Upper lobe of left lung (tissue), 6 donors: ENCODE measurements at regions not wholly inside any gene's neighbourhood (a gene's known extent, or its start where the extent isn't known, plus 50 kb on each side); places are given as distances from the start of the nearest gene placed in this dataset.

Source experiments
- ATAC-seq, 2 donors: fragments of 200-7000 bp; cut with Tn5 transposase; one replicate each; pipeline ENCODE4 v1.9.1; 2022; ENCODE audit warnings: mild to moderate bottlenecking in 2 of 2, moderate library complexity in 2 of 2; ENCODE audit not compliant: low FRiP score in 2 of 2
- DNase-seq, 2 donors: peaks; one replicate each; pipeline ENCODE4 v3.0.0-alpha.2; 2019 to 2020
- H3K27ac ChIP-seq, 4 donors: fragments of 200-600 bp; sonication (generic); one replicate each; pipeline ENCODE4 v1.5.1; 2016 to 2019
- H3K27me3 ChIP-seq, 4 donors: fragments of 200-600 bp; sonication (generic); one replicate each; pipeline ENCODE4 v1.5.1; 2017 to 2019
- H3K36me3 ChIP-seq, 4 donors: fragments of 200-600 bp; sonication (generic); one replicate each; pipeline ENCODE4 v1.5.1; 2016 to 2019
- H3K4me1 ChIP-seq, 4 donors: fragments of 200-600 bp; sonication (generic); one replicate each; pipeline ENCODE4 v1.5.1; 2018 to 2019
- H3K4me3 ChIP-seq, 4 donors: fragments of 200-600 bp; sonication (generic); one replicate each; pipeline ENCODE4 v1.5.1; 2017 to 2019; ENCODE audit warnings: mild to moderate bottlenecking in 2 of 4, moderate library complexity in 1 of 4
- H3K9me3 ChIP-seq, 4 donors: fragments of 200-600 bp; sonication (generic); one replicate each; pipeline ENCODE4 v1.5.1; 2018 to 2019
- EP300 ChIP-seq, 4 donors: sonication (generic); formaldehyde crosslinking; IDR thresholded peaks; one replicate each; pipeline ENCODE4 v1.5.1; 2017; ENCODE audit warnings: antibody characterized with exemption in 4 of 4, control low read depth in 2 of 4
- POLR2A ChIP-seq, 4 donors: fragments of 450-650 bp; IDR thresholded peaks; one replicate each; pipeline ENCODE4 v1.5.1; 2016 to 2017; ENCODE audit warnings: antibody characterized with exemption in 4 of 4, mild to moderate bottlenecking in 2 of 4
- POLR2AphosphoS5 ChIP-seq, 2 donors: sonication (generic); formaldehyde crosslinking; IDR thresholded peaks; one replicate each; pipeline ENCODE4 v1.5.1; 2017; ENCODE audit warnings: antibody characterized with exemption in 2 of 2
- WGBS, 2 donors: methylation state at CpG; one replicate each; pipeline ENCODE4 v1.1.5; 2017 to 2018; 5-methylcytosine and 5-hydroxymethylcytosine counted together
- TF ChIP-seq, protein P1 (sequence below), 6 experiments: fragments of 450-650 bp in 4 of 6; fragments of 200-600 bp in 2 of 6; sonication (generic) in 2 of 6; IDR thresholded peaks; one replicate each; pipeline ENCODE4 v1.5.1; 2016 to 2019; ENCODE audit warnings: antibody characterized with exemption in 6 of 6
- donor health status: DM: no; HTN: no; CAD: no; lungs with moderate emphysema.
- donor health status: DM: no; HTN: yes; CAD: no; lungs with severe emphysema.

DNA sequence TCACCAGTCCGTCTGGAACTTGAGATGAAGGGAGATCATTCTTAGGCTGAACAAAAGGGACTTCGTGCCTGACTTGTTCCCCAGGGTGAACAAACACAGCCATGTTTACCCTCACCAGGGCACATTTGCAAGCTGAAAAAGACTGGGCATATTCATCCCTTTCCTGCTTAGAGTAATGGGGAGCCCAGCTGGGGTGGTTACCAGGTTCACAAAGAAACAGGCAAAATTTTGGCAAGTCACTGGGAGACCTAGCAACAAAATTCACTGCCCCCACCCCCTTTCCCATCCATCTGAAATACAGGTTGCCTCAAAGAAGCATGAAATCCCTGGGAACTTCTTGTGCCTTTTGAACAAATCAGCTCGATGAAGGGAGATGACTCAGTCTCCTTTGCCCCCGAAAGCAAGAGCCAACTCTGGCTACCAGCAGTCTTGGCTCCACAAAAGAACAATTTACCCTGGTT is 775.0 kb downstream of the SQOR start:
- no peaks in the 10 kb centered on the region for H3K36me3 ChIP-seq
- no peaks in the 10 kb centered on the region for H3K27me3 ChIP-seq
- no peak for DNase-seq
- TF ChIP-seq POLR2A (IDR thresholded peaks at IDR 0.05) (no peak), EP300 (IDR thresholded peaks at IDR 0.05) (no peak), POLR2AphosphoS5 (IDR thresholded peaks at IDR 0.05) (no peak)
- TF ChIP-seq, protein P1, sequence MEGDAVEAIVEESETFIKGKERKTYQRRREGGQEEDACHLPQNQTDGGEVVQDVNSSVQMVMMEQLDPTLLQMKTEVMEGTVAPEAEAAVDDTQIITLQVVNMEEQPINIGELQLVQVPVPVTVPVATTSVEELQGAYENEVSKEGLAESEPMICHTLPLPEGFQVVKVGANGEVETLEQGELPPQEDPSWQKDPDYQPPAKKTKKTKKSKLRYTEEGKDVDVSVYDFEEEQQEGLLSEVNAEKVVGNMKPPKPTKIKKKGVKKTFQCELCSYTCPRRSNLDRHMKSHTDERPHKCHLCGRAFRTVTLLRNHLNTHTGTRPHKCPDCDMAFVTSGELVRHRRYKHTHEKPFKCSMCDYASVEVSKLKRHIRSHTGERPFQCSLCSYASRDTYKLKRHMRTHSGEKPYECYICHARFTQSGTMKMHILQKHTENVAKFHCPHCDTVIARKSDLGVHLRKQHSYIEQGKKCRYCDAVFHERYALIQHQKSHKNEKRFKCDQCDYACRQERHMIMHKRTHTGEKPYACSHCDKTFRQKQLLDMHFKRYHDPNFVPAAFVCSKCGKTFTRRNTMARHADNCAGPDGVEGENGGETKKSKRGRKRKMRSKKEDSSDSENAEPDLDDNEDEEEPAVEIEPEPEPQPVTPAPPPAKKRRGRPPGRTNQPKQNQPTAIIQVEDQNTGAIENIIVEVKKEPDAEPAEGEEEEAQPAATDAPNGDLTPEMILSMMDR (IDR thresholded peaks at IDR 0.05) = no peak
- WGBS, 2 donors = 66 to 68% methylated on average over 4 of the region's 4 CpGs
- H3K4me1 ChIP-seq = no peaks in the 10 kb centered on the region
- no peak for ATAC-seq
- no peak overlapping the region for H3K27ac ChIP-seq
- H3K9me3 ChIP-seq = no peaks in the 10 kb centered on the region
- H3K4me3 ChIP-seq = no peak overlapping the region

DNA sequence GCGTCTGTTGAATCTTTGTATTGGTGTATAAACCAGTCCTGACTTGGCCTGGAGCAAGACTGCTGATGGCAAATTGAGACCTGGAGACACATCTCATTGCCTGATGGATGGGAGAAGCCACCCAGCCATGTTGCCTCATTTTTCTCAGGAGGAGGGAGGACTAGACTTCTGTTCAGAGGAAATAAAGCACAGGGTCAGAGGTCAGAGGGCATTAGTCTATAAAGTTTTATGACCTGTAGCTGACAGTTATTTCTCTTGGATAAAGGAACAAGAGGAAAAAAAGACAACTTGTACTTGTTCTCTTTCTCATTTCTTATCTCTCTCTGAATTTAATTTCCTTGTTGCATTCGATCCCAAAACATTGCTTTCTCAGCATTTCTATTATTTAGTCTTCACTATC is 775.9 kb downstream of the SQOR start:
- 73 to 75% methylated on average over 2 of the region's 2 CpGs for WGBS, 2 donors
- no peak for DNase-seq

DNA sequence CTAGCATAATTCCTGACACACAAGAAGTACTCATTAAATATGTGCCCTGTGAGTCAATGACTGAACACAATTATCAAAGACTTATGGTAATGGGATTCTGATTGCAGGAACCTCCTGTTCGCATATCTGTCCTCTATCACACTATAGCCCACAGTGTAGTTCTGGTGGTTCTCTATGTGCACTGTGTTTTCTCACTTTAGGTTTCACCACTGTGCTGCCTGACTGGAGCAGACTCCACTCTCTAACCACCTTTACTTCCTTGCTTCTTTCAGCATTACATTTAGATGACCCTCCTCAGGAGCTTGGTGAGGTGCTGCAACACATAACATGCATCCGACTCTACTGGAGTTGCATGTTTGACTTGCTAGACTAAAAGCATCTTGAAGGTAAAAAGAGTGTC is 777.1 kb downstream of the SQOR start:
- TF ChIP-seq POLR2AphosphoS5 (IDR thresholded peaks at IDR 0.05) (no peak), EP300 (IDR thresholded peaks at IDR 0.05) (no peak)
- DNase-seq = no peak
- no peaks in the 10 kb centered on the region for H3K27me3 ChIP-seq
- no peak overlapping the region for H3K4me3 ChIP-seq
- no peak overlapping the region for H3K27ac ChIP-seq
- H3K36me3 ChIP-seq = no peaks in the 10 kb centered on the region
- WGBS, 2 donors = 76 to 100% methylated on average over 2 of the region's 2 CpGs
- ATAC-seq = no peak
- H3K4me1 ChIP-seq = no peaks in the 10 kb centered on the region
- no peaks in the 10 kb centered on the region for H3K9me3 ChIP-seq

More for the DNA sequence above, 775.9 kb downstream of the SQOR start:
- ATAC-seq = no peak
- no peak overlapping the region for H3K4me3 ChIP-seq
- H3K27ac ChIP-seq = no peak overlapping the region
- no peaks in the 10 kb centered on the region for H3K9me3 ChIP-seq
- H3K27me3 ChIP-seq = no peaks in the 10 kb centered on the region
- TF ChIP-seq POLR2AphosphoS5 (IDR thresholded peaks at IDR 0.05) (no peak), EP300 (IDR thresholded peaks at IDR 0.05) (no peak), POLR2A (IDR thresholded peaks at IDR 0.05) (no peak)
- TF ChIP-seq, protein P1 (IDR thresholded peaks at IDR 0.05) = no peak
- no peaks in the 10 kb centered on the region for H3K4me1 ChIP-seq
- no peaks in the 10 kb centered on the region for H3K36me3 ChIP-seq

DNA sequence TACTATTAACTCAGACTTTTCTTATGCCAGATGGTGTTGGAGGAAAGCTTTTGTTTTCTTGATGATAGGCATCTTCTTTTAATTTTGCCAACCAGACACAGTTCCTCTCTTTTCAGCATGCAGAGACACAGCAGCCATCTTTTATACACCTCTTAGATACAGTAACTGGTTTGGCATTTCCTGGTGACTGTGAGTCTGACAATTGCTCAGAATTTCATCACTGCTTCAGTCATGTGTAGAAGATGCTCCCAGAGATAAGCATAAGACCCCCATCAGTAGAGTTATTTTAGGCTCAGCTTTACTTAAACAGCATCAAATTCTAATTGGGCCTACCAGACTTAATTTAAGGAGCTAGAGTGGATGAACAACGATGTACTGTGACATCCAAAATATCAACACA is 779.0 kb downstream of the SQOR start:
- no peak for ATAC-seq
- H3K27me3 ChIP-seq = no peaks in the 10 kb centered on the region
- H3K9me3 ChIP-seq = no peaks in the 10 kb centered on the region
- H3K4me1 ChIP-seq = no peaks in the 10 kb centered on the region
- no peak overlapping the region for H3K4me3 ChIP-seq
- no peak overlapping the region for H3K27ac ChIP-seq
- no peak for TF ChIP-seq POLR2A (IDR thresholded peaks at IDR 0.05)
- TF ChIP-seq, protein P1 (IDR thresholded peaks at IDR 0.05) = no peak
- TF ChIP-seq POLR2AphosphoS5 (IDR thresholded peaks at IDR 0.05) = no peak
- no peak for TF ChIP-seq EP300 (IDR thresholded peaks at IDR 0.05)
- 94 to 95% methylated on average over 1 of the region's 1 CpG for WGBS, 2 donors
- H3K36me3 ChIP-seq = no peaks in the 10 kb centered on the region
- DNase-seq = no peak

DNA sequence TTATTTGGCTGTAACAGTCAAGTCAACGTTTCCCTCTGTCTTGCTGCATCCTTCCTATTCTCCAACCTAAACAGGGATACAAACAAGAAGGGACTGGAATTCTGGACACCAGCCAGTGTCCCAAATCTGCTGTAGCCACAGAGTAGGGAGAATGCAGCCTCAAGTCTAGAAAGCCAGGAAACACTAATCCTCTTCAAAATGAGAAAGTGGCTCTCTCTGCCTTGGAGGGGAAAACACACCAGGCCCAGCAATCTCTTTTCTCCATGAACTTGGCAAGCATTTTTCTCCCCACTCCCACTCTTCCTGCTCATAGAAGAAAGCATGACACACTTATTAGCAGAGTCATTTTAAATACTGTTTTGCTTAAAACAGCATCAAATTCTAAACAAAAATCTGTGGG is 781.7 kb downstream of the SQOR start:
- Histone ChIP-seq H3K36me3 (no peaks in the 10 kb centered on the region), H3K27ac (no peak overlapping the region), H3K4me1 (no peaks in the 10 kb centered on the region), H3K27me3 (no peaks in the 10 kb centered on the region), H3K9me3 (no peaks in the 10 kb centered on the region), H3K4me3 (no peak overlapping the region)
- ATAC-seq = no peak
- no peak for DNase-seq
- TF ChIP-seq, protein P1 (IDR thresholded peaks at IDR 0.05) = no peak
- TF ChIP-seq EP300 (IDR thresholded peaks at IDR 0.05) = no peak
- 39 to 49% methylated on average over 1 of the region's 1 CpG for WGBS, 2 donors
